Tibial nerve (tissue), 3 donors: ENCODE measurements at regions not wholly inside any gene's neighbourhood (a gene's known extent, or its start where the extent isn't known, plus 50 kb on each side); places are given as distances from the start of the nearest gene placed in this dataset.

Experiments used
- POLR2A ChIP-seq, 2 donors: fragments of 450-650 bp; IDR thresholded peaks; one replicate each; pipeline ENCODE4 v1.6.1; 2017; ENCODE audit warnings: antibody characterized with exemption in 2 of 2, mild to moderate bottlenecking in 2 of 2, moderate library complexity in 2 of 2
- TF ChIP-seq, protein P1 (sequence below), 5 experiments: fragments of 200-600 bp in 3 of 5; fragments of 450-650 bp in 2 of 5; sonication (generic) in 3 of 5; IDR thresholded peaks; one replicate each; pipeline ENCODE4 v1.5.1; 2016 to 2019; ENCODE audit warnings: antibody characterized with exemption in 5 of 5, mild to moderate bottlenecking in 3 of 5, moderate library complexity in 2 of 5

- no peak for TF ChIP-seq POLR2A (IDR thresholded peaks at IDR 0.05)
- TF ChIP-seq, protein P1, sequence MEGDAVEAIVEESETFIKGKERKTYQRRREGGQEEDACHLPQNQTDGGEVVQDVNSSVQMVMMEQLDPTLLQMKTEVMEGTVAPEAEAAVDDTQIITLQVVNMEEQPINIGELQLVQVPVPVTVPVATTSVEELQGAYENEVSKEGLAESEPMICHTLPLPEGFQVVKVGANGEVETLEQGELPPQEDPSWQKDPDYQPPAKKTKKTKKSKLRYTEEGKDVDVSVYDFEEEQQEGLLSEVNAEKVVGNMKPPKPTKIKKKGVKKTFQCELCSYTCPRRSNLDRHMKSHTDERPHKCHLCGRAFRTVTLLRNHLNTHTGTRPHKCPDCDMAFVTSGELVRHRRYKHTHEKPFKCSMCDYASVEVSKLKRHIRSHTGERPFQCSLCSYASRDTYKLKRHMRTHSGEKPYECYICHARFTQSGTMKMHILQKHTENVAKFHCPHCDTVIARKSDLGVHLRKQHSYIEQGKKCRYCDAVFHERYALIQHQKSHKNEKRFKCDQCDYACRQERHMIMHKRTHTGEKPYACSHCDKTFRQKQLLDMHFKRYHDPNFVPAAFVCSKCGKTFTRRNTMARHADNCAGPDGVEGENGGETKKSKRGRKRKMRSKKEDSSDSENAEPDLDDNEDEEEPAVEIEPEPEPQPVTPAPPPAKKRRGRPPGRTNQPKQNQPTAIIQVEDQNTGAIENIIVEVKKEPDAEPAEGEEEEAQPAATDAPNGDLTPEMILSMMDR (IDR thresholded peaks at IDR 0.05) = no peak
Observed at GRCh38 chr6:134720353-134721059, 229.4 kb downstream of the ALDH8A1 start.
